Peyer's patch (tissue), 4 donors: ENCODE measurements at regions not wholly inside any gene's neighbourhood (a gene's known extent, or its start where the extent isn't known, plus 50 kb on each side); places are given as distances from the start of the nearest gene placed in this dataset.

Experiments
- DNase-seq, 3 donors: peaks; one replicate each; pipeline ENCODE4 v3.0.0-alpha.2; 2017 to 2019
- H3K27ac ChIP-seq, 4 donors: fragments of 200-600 bp; sonication (generic); one replicate each; pipeline ENCODE4 v1.5.1; 2016 to 2019
- H3K27me3 ChIP-seq, 2 donors: fragments of 200-600 bp; sonication (generic); one replicate each; pipeline ENCODE4 v1.5.1; 2019
- H3K36me3 ChIP-seq, 3 donors: fragments of 200-600 bp; sonication (generic); one replicate each; pipeline ENCODE4 v1.5.1; 2016 to 2019
- H3K4me1 ChIP-seq, 4 donors: fragments of 200-600 bp; sonication (generic); one replicate each; pipeline ENCODE4 v1.5.1; 2016 to 2019
- H3K4me3 ChIP-seq, 4 donors: fragments of 200-600 bp; sonication (generic); 1 replicate in 3 of 4; 2 replicates in 1 of 4; pipeline ENCODE4 v1.5.1; 2016 to 2019; ENCODE audit warnings: mild to moderate bottlenecking in 1 of 4
- H3K9me3 ChIP-seq, 4 donors: fragments of 200-600 bp; sonication (generic); one replicate each; pipeline ENCODE4 v1.5.1; 2016 to 2019; ENCODE audit warnings: mild to moderate bottlenecking in 1 of 4
- CTCF ChIP-seq, 6 experiments: fragments of 450-650 bp in 4 of 6; fragments of 200-600 bp in 2 of 6; sonication (generic) in 1 of 6; IDR thresholded peaks; one replicate each; pipeline ENCODE4 v1.5.1; 2017 to 2019; ENCODE audit warnings: antibody characterized with exemption in 6 of 6, mild to moderate bottlenecking in 3 of 6, moderate library complexity in 1 of 6
- POLR2A ChIP-seq, 2 donors: fragments of 450-650 bp; IDR thresholded peaks; one replicate each; pipeline ENCODE4 v1.5.1; 2017; ENCODE audit warnings: antibody characterized with exemption in 2 of 2, mild to moderate bottlenecking in 2 of 2, moderate library complexity in 2 of 2

DNA sequence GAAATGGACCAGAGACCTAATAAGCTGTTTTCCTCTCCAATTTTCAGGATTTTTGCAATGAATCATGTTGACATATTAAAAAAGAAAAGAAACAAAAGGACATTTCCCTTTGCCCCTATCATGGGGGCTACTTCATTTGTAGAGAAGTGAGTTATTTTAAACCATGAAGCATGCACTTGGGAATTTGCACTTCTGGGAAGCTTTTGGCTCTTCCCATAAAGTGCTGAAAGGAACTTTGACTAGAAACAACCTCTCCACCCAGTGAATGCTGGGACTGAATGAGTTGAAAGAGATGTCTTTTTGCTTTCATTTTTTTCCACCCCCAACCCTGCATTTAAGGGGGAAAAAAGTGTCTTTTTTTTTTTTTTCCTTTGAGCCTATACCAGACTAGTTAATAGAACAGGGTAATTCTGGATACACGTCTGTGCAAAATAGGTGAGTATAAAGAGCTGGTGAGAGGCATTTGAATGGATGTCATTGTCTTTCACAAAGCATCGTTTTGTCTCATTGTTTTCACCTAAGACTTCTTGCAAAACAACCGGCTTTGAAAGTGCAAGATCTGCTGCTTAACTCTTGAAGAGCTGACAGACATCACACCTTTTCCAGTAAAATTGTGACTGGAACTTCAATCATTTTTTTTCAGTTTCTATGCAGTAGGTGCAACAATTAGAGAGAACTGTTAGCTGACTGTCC, 138.7 kb upstream of the BACH2 start:
- Histone ChIP-seq H3K9me3 (no peaks in the 10 kb centered on the region), H3K4me3 (no peak overlapping the region), H3K27me3 (no peaks in the 10 kb centered on the region), H3K36me3 (no peaks in the 10 kb centered on the region), H3K4me1 (no peaks in the 10 kb centered on the region), H3K27ac (no peak overlapping the region)
- no peak for TF ChIP-seq POLR2A (IDR thresholded peaks at IDR 0.05)
- TF ChIP-seq CTCF (IDR thresholded peaks at IDR 0.05), result no peak
- DNase-seq, result no peak

- Histone ChIP-seq H3K4me1 (no peaks in the 10 kb centered on the region), H3K36me3 (no peaks in the 10 kb centered on the region), H3K27me3 (no peaks in the 10 kb centered on the region), H3K27ac (no peak overlapping the region), H3K4me3 (no peak overlapping the region), H3K9me3 (no peaks in the 10 kb centered on the region)
- TF ChIP-seq POLR2A (IDR thresholded peaks at IDR 0.05) (no peak), CTCF (IDR thresholded peaks at IDR 0.05) (no peak)
- DNase-seq, result no peak
Measured at GRCh38 chr6:90434094-90434493, 137.5 kb upstream of the BACH2 start.

DNA sequence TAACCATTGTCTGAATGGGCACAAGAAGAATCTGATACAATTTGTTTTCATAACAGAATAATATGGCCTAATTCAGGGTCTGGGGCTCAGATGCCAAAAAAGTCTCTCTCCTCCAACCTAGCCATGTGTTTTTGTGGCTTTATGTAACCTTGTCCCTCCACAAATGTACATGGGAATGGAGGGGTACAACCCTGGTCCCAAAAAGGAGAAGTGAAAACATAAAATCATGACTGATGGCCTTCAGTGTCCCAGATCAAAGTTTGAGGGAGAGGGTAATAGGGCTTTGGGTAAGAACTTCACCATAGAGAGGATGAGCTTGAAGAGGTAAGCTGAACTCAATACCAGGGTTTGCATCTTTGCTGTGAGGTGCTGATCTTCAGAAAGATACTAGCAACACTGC, 136.3 kb upstream of the BACH2 start:
- H3K27ac ChIP-seq, result no peak overlapping the region
- no peak for DNase-seq
- no peaks in the 10 kb centered on the region for H3K27me3 ChIP-seq
- TF ChIP-seq POLR2A (IDR thresholded peaks at IDR 0.05) (no peak), CTCF (IDR thresholded peaks at IDR 0.05) (no peak)
- H3K4me1 ChIP-seq, result no peaks in the 10 kb centered on the region
- H3K9me3 ChIP-seq, result no peaks in the 10 kb centered on the region
- no peak overlapping the region for H3K4me3 ChIP-seq
- no peaks in the 10 kb centered on the region for H3K36me3 ChIP-seq

DNA sequence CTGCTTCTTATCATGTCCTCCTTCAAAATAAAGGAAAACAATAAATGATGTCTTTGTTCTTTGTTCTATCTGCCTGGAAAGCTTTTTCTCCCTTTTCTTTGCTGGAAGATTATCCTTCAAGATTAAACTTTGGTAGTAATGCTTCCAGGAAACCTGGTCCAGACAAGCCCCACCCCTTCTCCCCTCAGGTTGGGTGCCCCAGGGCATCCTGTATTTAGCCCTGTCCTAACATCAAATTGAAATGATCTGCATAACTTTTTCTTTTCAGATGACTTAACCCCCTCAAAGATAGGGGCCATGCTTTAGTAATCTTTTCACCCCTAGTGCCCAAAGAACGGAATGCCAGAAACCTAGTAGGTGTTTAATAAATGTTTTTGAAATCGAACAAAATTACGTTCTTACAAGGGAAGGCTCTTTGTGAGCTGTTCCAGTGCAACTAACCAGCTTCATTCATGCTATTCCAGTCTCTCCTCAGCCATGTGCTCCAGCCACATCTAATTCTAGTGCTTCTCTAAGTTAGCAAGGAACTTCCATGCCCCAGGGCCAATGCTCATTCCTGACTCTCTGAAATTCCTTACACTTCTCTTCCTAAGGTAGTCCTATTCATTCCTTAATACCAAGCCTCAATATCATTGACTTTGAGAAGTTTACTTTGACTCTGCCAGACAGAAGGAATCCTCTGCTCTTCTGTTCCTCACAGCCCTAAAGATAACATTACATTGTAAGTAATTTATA, 135.6 kb upstream of the BACH2 start:
- Histone ChIP-seq H3K27ac (no peak overlapping the region), H3K9me3 (no peaks in the 10 kb centered on the region), H3K36me3 (no peaks in the 10 kb centered on the region), H3K4me3 (no peak overlapping the region), H3K4me1 (no peaks in the 10 kb centered on the region), H3K27me3 (no peaks in the 10 kb centered on the region)
- DNase-seq, result no peak
- TF ChIP-seq POLR2A (IDR thresholded peaks at IDR 0.05) (no peak), CTCF (IDR thresholded peaks at IDR 0.05) (no peak)

GRCh38 chr6:90431576-90431975, 134.9 kb upstream of the BACH2 start:
- TF ChIP-seq CTCF (IDR thresholded peaks at IDR 0.05) (no peak), POLR2A (IDR thresholded peaks at IDR 0.05) (no peak)
- DNase-seq, result no peak
- no peak overlapping the region for H3K4me3 ChIP-seq
- no peaks in the 10 kb centered on the region for H3K27me3 ChIP-seq
- no peaks in the 10 kb centered on the region for H3K4me1 ChIP-seq
- no peaks in the 10 kb centered on the region for H3K36me3 ChIP-seq
- no peak overlapping the region for H3K27ac ChIP-seq
- H3K9me3 ChIP-seq, result no peaks in the 10 kb centered on the region
